BE2C (cell line): ENCODE measurements at regions not wholly inside any gene's neighbourhood (a gene's known extent, or its start where the extent isn't known, plus 50 kb on each side); places are given as distances from the start of the nearest gene placed in this dataset.

Experiments
- DNase-seq: peaks from one replicate; pipeline ENCODE4 v3.0.0-alpha.2; 2020
- H3K27me3 ChIP-seq: fragments of 250-450 bp; sonication (Bioruptor Pico); 2 replicates; pipeline ENCODE4 v1.5.1; 2020; ENCODE audit warnings: mild to moderate bottlenecking
- H3K36me3 ChIP-seq: fragments of 250-450 bp; sonication (Bioruptor Pico); 2 replicates; pipeline ENCODE4 v1.5.1; 2020; ENCODE audit warnings: mild to moderate bottlenecking
- H3K4me1 ChIP-seq: fragments of 250-450 bp; sonication (Bioruptor Pico); 2 replicates; pipeline ENCODE4 v1.5.1; 2020
- H3K4me3 ChIP-seq: 2 replicates; pipeline ENCODE4 v1.5.1; 2011; ENCODE audit warnings: low read depth, low read length
- H3K9me3 ChIP-seq: fragments of 250-450 bp; sonication (Bioruptor Pico); 2 replicates; pipeline ENCODE4 v1.5.1; 2020
- TF ChIP-seq, protein P1 (sequence below): IDR thresholded peaks from 2 replicates; pipeline ENCODE4 v1.5.1; 2012; ENCODE audit warnings: mild to moderate bottlenecking, low read depth, low read length

DNA sequence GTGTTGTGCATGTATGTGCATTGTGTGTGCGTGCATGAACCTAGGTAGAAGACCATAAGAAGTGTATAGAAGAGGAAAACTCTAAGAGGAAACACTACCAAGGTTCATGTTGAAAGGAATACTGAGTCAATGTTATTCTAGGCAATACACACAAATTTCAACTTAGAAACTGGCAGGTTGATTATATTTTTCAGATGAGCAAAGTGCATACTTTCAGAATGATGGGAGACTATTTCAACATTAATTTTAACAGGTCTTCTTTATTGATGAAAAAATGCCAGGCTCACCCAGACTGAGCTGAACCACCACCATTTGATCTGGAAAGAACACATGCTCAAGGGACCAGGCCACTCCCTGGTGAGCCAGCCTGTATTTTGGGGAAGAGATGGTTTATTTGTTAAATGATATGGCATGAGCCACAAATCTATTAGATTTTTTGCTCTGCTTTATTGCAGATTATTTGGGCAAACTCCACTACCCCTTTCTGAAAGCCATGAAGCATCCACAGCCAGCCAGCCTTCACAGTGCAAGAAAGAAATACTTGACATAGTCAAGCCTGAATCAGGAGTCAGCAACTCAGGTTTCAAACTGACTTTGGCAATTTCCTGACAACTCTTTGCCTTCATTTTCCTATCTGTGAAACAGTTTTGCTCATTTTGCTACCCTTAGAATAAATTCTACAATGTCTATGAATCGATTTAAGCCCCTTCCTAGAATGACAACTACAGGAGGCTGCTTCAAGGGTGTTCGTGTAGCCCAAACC, 368.9 kb downstream of the COG6 start:
- Histone ChIP-seq H3K27me3 (no peaks in the 10 kb centered on the region), H3K36me3 (no peaks in the 10 kb centered on the region), H3K9me3 (no peaks in the 10 kb centered on the region), H3K4me3 (no peak overlapping the region), H3K4me1 (no peaks in the 10 kb centered on the region)
- DNase-seq, result no peak
- TF ChIP-seq, protein P1, sequence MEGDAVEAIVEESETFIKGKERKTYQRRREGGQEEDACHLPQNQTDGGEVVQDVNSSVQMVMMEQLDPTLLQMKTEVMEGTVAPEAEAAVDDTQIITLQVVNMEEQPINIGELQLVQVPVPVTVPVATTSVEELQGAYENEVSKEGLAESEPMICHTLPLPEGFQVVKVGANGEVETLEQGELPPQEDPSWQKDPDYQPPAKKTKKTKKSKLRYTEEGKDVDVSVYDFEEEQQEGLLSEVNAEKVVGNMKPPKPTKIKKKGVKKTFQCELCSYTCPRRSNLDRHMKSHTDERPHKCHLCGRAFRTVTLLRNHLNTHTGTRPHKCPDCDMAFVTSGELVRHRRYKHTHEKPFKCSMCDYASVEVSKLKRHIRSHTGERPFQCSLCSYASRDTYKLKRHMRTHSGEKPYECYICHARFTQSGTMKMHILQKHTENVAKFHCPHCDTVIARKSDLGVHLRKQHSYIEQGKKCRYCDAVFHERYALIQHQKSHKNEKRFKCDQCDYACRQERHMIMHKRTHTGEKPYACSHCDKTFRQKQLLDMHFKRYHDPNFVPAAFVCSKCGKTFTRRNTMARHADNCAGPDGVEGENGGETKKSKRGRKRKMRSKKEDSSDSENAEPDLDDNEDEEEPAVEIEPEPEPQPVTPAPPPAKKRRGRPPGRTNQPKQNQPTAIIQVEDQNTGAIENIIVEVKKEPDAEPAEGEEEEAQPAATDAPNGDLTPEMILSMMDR, result no peak

DNA sequence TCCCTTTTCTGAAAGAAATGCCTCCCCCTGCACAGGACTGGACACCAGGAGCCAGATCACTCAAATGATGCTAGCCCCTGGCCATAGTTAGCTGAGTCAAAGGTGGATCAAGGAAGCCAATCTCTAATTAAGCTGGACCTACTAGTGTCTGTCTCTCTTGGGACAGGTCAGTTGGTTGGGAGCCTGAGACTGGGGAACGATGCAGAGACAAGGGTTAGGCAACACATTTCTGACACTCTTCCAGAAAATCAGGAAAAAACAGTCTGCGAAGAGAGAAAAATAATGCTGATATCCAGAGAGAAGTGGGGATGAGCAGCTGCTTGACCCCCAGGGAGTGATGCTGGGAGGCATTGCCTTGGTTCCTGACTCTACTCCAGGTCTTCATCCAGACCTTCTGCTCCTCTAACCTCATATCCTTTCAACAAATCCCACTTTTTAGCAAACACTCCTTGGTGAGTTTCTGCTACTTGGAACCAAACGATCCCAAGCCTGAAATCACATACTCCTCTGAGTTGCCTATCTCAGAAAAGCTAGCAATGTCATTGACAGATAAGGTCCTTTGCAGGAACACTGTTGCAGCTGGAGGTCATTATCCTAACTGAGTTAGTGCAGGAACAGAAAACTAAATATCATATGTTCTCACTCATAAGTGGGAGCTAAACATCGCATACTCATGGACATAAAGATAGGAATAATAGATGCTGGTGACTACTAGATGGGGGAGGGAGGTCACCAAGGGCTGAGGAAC, 369.7 kb downstream of the COG6 start:
- DNase-seq, result no peak
- H3K4me1 ChIP-seq, result no peaks in the 10 kb centered on the region
- TF ChIP-seq, protein P1, result no peak
- H3K9me3 ChIP-seq, result no peaks in the 10 kb centered on the region
- no peaks in the 10 kb centered on the region for H3K36me3 ChIP-seq
- H3K27me3 ChIP-seq, result no peaks in the 10 kb centered on the region
- no peak overlapping the region for H3K4me3 ChIP-seq

DNA sequence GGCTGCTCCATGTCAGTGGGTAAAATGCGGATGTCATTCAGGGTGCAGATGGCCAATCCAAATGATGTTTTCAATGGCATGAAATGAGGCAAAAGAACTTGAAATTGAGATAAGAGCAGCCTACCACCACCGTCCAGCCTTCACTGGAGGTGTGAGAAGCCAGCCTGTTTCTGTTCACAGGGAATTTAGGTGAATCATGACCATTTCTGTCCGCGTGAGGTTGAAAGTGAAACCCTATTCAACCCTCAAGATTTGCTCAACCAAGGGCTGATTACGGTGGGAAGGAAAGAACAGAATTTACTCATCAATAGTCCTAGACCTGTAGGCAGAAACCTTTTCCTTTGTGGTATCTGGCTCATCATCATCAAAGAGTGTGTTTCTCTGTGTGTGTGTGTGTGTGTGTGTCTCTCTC, 370.7 kb downstream of the COG6 start:
- TF ChIP-seq, protein P1, result no peak
- Histone ChIP-seq H3K4me1 (no peaks in the 10 kb centered on the region), H3K4me3 (no peak overlapping the region), H3K36me3 (no peaks in the 10 kb centered on the region), H3K27me3 (no peaks in the 10 kb centered on the region), H3K9me3 (no peaks in the 10 kb centered on the region)
- no peak for DNase-seq

DNA sequence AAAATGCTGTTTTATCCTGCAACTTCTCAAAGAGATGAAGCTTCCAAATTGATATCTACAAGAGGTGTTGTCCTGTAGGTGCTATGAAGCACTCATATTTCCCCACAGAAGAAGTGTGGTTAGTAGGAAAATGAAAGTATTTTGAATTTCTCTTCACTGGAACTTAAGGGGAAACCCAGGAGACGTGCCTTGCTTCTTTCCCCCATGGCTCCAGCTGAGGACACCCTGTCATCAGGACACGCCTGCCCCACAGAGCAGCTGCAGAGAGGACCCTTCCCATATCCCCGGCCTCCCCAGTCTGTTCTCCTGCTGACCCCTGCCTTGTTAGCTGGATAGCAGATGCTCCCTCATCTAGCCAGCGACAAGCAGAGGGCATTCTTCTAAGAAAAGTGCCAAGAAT, 371.3 kb downstream of the COG6 start:
- TF ChIP-seq, protein P1, result no peak
- Histone ChIP-seq H3K36me3 (no peaks in the 10 kb centered on the region), H3K4me3 (no peak overlapping the region)

DNA sequence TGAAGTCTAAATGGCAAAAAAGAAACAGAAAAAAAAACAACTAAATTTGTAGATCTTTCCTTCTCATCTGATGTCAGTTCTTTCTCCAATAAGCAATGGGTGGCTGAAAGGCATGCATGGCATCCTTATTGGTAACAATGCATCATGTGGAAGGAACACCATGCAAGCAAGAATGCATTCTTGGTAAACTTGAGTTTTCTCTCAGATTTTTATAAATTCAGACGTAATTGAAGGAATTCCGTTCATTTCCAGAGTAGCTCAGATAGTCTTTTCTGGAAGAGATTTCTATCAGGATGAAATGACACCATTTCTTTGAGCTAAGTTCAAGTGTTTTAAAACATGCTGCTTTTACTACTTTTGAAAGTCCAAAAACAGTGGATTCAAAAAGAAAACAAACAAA, 373.0 kb downstream of the COG6 start:
- TF ChIP-seq, protein P1, result no peak
- H3K4me3 ChIP-seq, result no peak overlapping the region

More for the DNA sequence above, 371.3 kb downstream of the COG6 start:
- no peaks in the 10 kb centered on the region for H3K4me1 ChIP-seq
- H3K9me3 ChIP-seq, result no peaks in the 10 kb centered on the region
- DNase-seq, result no peak
- H3K27me3 ChIP-seq, result no peaks in the 10 kb centered on the region

DNA sequence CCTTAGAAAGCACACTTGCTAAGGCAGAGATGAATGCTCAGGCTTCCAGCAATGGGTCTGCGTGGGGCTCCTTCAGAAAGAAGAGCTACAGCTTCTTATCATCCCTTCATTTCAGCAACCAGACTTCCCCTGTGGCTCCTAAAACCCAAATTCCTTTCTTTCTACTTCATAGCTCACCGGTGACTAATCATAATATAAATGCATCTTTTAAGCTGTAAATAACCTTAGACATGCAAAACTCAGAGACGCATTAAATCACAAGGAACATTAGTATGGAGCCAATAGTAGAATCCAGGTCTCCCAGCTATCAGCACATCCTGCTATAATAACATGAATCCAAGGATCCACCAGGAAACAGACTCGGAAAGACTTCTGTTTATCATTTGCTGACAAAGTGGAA, 375.6 kb downstream of the COG6 start:
- DNase-seq, result no peak

More for the DNA sequence above, 373.0 kb downstream of the COG6 start:
- H3K4me1 ChIP-seq, result no peaks in the 10 kb centered on the region
- DNase-seq, result no peak
- no peaks in the 10 kb centered on the region for H3K36me3 ChIP-seq
- H3K27me3 ChIP-seq, result no peaks in the 10 kb centered on the region
- H3K9me3 ChIP-seq, result no peaks in the 10 kb centered on the region

More for the DNA sequence above, 375.6 kb downstream of the COG6 start:
- Histone ChIP-seq H3K9me3 (no peaks in the 10 kb centered on the region), H3K4me1 (no peaks in the 10 kb centered on the region), H3K36me3 (no peaks in the 10 kb centered on the region), H3K27me3 (no peaks in the 10 kb centered on the region), H3K4me3 (no peak overlapping the region)
- TF ChIP-seq, protein P1, result no peak
